PFSK-1 (cell line): ENCODE measurements at regions not wholly inside any gene's neighbourhood (a gene's known extent, or its start where the extent isn't known, plus 50 kb on each side); places are given as distances from the start of the nearest gene placed in this dataset.

Experiments used
- FOXP2 ChIP-seq: optimal IDR thresholded peaks from 2 replicates; pipeline ENCODE3; 2011; ENCODE audit warnings: borderline replicate concordance, control low read depth, inconsistent platforms; ENCODE audit not compliant: insufficient read depth; ENCODE audit errors: extremely low read length, extremely low read depth
- POLR2AphosphoS5 ChIP-seq: IDR thresholded peaks from 2 replicates; pipeline ENCODE4 v1.6.1; 2012; ENCODE audit warnings: low read depth, mild to moderate bottlenecking, control low read depth, low read length, moderate library complexity
- REST ChIP-seq, 2 experiments: IDR thresholded peaks; 2 replicates each; pipeline versions ENCODE4 v1.6.1 to v1.8.0; 2011 to 2012; ENCODE audit warnings: low read depth in 2 of 2, low read length in 2 of 2, control low read depth in 1 of 2, inconsistent platforms in 1 of 2, mild to moderate bottlenecking in 1 of 2, moderate library complexity in 1 of 2; ENCODE audit not compliant: insufficient read depth in 1 of 2

- TF ChIP-seq POLR2AphosphoS5 (no peak), REST (IDR thresholded peaks at IDR 0.05; ENCODE audit: insufficient read depth in 1 of 2, low read depth in 2 of 2, low read length in 2 of 2) (no peak), FOXP2 (no peak)
These were observed 470.9 kb upstream of the ACVR2A start for GRCh38 chr2:147373800-147374422.
